ENCODE measurements at regions not wholly inside any gene's neighbourhood (a gene's known extent, or its start where the extent isn't known, plus 50 kb on each side); places are given as distances from the start of the nearest gene placed in this dataset.

DNA sequence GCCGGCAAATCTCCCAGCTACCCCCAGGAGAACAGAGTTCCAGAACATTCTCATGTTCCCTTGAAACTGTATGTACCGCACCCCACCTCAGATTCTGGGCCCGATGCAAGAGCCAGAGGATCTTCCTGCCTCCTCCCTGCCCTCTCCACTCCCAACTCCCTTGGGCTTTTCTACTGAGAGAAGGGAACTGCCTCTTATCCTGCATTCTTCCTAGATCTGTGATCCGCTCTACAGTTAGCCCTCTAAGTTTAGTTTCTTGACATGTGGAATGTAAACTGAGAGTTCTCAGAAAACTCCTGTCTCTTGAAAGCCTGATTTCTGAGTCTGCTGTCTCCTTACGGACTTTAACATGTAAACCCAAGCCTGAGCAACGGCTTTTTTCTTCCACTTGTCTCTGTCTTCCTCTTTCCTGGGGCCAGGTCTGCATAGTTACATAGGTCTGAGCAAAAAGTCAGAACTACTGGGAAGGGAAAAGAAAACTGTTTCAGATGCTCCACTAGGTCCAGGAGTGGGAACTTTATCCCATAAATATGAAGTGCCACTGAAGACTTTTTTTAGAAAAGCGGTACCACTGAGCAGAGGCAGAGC lies 86.5 kb upstream of the TNFAIP3 start:
- H3K4me2 ChIP-seq (ENCODE audit: low read length), result no peak overlapping the region
- H3K4me3 ChIP-seq (ENCODE audit: low read length), result no peak overlapping the region
- no peak overlapping the region for H2AFZ ChIP-seq (ENCODE audit: low read length)
- H3K79me2 ChIP-seq (ENCODE audit: low read length), result no peaks in the 10 kb centered on the region
- DNase-seq, result no peak
- no peak overlapping the region for H3K9ac ChIP-seq (ENCODE audit: low read length)
- ChIA-PET POLR2A (ENCODE audit: unreplicated experiment) (no interaction called here), CTCF (no interaction called here)
- intact Hi-C loops (cut with micrococcal nuclease), result no loop called here
- no peaks in the 10 kb centered on the region for H4K20me1 ChIP-seq (ENCODE audit: low read length)
- ATAC-seq, result no peak
- no TSS peak for BruUV-seq (replicated peaks)
- peaks cover 15% of the 10 kb centered on the region for H3K4me1 ChIP-seq (ENCODE audit: insufficient read depth, low read length)
- TF ChIP-seq, protein P1, sequence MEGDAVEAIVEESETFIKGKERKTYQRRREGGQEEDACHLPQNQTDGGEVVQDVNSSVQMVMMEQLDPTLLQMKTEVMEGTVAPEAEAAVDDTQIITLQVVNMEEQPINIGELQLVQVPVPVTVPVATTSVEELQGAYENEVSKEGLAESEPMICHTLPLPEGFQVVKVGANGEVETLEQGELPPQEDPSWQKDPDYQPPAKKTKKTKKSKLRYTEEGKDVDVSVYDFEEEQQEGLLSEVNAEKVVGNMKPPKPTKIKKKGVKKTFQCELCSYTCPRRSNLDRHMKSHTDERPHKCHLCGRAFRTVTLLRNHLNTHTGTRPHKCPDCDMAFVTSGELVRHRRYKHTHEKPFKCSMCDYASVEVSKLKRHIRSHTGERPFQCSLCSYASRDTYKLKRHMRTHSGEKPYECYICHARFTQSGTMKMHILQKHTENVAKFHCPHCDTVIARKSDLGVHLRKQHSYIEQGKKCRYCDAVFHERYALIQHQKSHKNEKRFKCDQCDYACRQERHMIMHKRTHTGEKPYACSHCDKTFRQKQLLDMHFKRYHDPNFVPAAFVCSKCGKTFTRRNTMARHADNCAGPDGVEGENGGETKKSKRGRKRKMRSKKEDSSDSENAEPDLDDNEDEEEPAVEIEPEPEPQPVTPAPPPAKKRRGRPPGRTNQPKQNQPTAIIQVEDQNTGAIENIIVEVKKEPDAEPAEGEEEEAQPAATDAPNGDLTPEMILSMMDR (conservative IDR thresholded peaks at IDR 0.05; ENCODE audit: low read depth, low read length), result no peak
- TF ChIP-seq EZH2 (IDR thresholded peaks at IDR 0.05; ENCODE audit: low read length, unreplicated experiment) (no peak), EZH2phosphoT487 (IDR thresholded peaks at IDR 0.05; ENCODE audit: borderline replicate concordance, low read length) (no peak)
- no peak overlapping the region for H3K27ac ChIP-seq (ENCODE audit: low read length)
- H3K36me3 ChIP-seq (ENCODE audit: low read depth, low read length), result no peaks in the 10 kb centered on the region
- H3K9me3 ChIP-seq (ENCODE audit: low read length), result no peaks in the 10 kb centered on the region
- H3F3A ChIP-seq (ENCODE audit: low read length, unreplicated experiment), result no peaks in the 10 kb centered on the region
- H3K9me2 ChIP-seq (replicated peaks; ENCODE audit: low read length), result no peaks in the 10 kb centered on the region
- no peaks in the 10 kb centered on the region for H3K27me3 ChIP-seq (ENCODE audit: low read length)

DNA sequence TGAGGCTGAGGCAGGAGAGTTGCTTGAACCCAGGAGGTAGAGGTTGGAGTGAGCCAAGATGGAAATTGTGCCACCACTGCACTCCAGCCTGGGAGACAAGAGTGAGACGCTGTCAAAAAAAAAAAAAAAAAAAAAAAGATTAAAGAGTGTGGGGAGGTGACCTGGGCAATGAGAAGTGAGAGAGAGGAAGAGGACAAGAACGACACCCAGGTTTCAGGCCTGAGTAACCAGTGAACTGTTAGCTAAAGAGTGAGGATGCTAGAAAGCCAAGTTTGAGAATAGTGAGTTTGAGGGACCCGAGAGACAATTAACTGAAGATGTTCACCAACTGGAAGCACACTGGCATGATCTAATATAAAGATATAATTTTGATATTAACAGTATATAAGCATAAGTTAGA lies 85.4 kb upstream of the TNFAIP3 start:
- H3K79me2 ChIP-seq (ENCODE audit: low read length), result no peaks in the 10 kb centered on the region
- CTCF ChIA-PET, result no interaction called here
- no peak overlapping the region for H3K27ac ChIP-seq (ENCODE audit: low read length)
- DNase-seq (no peak), ATAC-seq (no peak)
- no peaks in the 10 kb centered on the region for H3K9me3 ChIP-seq (ENCODE audit: low read length)
- H3K27me3 ChIP-seq (ENCODE audit: low read length), result no peaks in the 10 kb centered on the region
- BruUV-seq (replicated peaks), result no TSS peak
- H3K4me3 ChIP-seq (ENCODE audit: low read length), result no peak overlapping the region
- no peaks in the 10 kb centered on the region for H3K36me3 ChIP-seq (ENCODE audit: low read depth, low read length)
- intact Hi-C loops (cut with micrococcal nuclease), result no loop called here
- H3F3A ChIP-seq (ENCODE audit: low read length, unreplicated experiment), result no peaks in the 10 kb centered on the region
- POLR2A ChIA-PET (ENCODE audit: unreplicated experiment), result no interaction called here
- TF ChIP-seq, protein P1 (conservative IDR thresholded peaks at IDR 0.05; ENCODE audit: low read depth, low read length), result no peak
- TF ChIP-seq EZH2 (IDR thresholded peaks at IDR 0.05; ENCODE audit: low read length, unreplicated experiment) (no peak), EZH2phosphoT487 (IDR thresholded peaks at IDR 0.05; ENCODE audit: borderline replicate concordance, low read length) (no peak)
- peaks cover 9% of the 10 kb centered on the region for H3K4me1 ChIP-seq (ENCODE audit: insufficient read depth, low read length)
- H2AFZ ChIP-seq (ENCODE audit: low read length), result no peak overlapping the region
- no peaks in the 10 kb centered on the region for H4K20me1 ChIP-seq (ENCODE audit: low read length)
- H3K9ac ChIP-seq (ENCODE audit: low read length), result no peak overlapping the region
- H3K4me2 ChIP-seq (ENCODE audit: low read length), result no peak overlapping the region
- no peaks in the 10 kb centered on the region for H3K9me2 ChIP-seq (replicated peaks; ENCODE audit: low read length)

DNA sequence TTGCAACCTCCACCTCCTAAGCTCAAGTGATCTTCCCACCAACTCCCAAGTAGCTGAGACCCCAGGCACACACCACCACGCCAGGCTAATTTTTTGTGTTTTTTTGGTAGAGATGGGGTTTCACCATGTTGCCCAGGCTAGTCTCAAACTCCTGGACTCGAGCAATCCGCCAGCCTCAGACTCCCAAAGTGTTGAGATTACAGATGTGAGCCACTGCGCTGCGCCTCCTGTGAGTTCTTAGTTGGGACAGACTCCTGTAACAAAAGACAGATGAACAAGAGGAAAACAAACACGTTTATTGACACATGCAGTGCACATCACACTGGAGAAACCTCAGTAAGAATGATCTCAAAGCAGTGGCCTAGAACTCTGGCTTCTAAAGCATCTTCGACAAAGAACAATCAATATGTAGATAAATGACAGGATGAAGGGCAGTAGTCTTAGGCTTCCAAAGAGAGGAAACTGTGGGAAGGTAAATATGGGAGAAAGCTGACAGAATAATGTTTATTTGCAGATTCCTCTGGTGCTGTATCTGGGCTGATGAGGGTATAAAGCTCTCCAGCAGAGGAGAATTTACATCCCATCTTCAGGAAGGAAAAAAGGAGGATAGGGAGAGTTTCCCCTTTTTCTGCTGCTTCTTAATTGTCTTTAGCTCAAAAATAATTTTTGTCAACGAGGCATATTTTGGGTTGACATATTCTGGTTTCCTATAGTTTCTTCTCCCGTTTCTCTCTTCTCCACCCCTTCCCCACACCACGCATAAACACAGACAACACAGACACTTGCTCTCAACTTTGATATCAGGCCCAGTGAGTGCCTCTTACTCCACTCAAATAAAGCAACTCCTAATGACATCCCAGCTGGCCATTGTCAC lies 84.7 kb upstream of the TNFAIP3 start:
- Histone ChIP-seq H3K9me2 (replicated peaks; ENCODE audit: low read length) (no peaks in the 10 kb centered on the region), H3F3A (ENCODE audit: low read length, unreplicated experiment) (no peaks in the 10 kb centered on the region), H3K4me3 (ENCODE audit: low read length) (no peak overlapping the region), H3K4me1 (ENCODE audit: insufficient read depth, low read length) (peaks cover 1% of the 10 kb centered on the region), H4K20me1 (ENCODE audit: low read length) (no peaks in the 10 kb centered on the region), H3K79me2 (ENCODE audit: low read length) (no peaks in the 10 kb centered on the region), H3K9ac (ENCODE audit: low read length) (no peak overlapping the region), H3K4me2 (ENCODE audit: low read length) (no peak overlapping the region), H2AFZ (ENCODE audit: low read length) (no peak overlapping the region), H3K9me3 (ENCODE audit: low read length) (no peaks in the 10 kb centered on the region), H3K27ac (ENCODE audit: low read length) (no peak overlapping the region), H3K36me3 (ENCODE audit: low read depth, low read length) (no peaks in the 10 kb centered on the region), H3K27me3 (ENCODE audit: low read length) (no peaks in the 10 kb centered on the region)
- intact Hi-C loops (cut with micrococcal nuclease), result no loop called here
- no peak for DNase-seq
- CTCF ChIA-PET, result no interaction called here
- ATAC-seq, result no peak
- TF ChIP-seq EZH2phosphoT487 (IDR thresholded peaks at IDR 0.05; ENCODE audit: borderline replicate concordance, low read length) (no peak), EZH2 (IDR thresholded peaks at IDR 0.05; ENCODE audit: low read length, unreplicated experiment) (no peak)
- TF ChIP-seq, protein P1 (conservative IDR thresholded peaks at IDR 0.05; ENCODE audit: low read depth, low read length), result no peak
- POLR2A ChIA-PET (ENCODE audit: unreplicated experiment), result no interaction called here
- BruUV-seq (replicated peaks), result no TSS peak

Measured in PC-3 (cell line).